ENCODE measurements at regions not wholly inside any gene's neighbourhood (a gene's known extent, or its start where the extent isn't known, plus 50 kb on each side); places are given as distances from the start of the nearest gene placed in this dataset.

DNA sequence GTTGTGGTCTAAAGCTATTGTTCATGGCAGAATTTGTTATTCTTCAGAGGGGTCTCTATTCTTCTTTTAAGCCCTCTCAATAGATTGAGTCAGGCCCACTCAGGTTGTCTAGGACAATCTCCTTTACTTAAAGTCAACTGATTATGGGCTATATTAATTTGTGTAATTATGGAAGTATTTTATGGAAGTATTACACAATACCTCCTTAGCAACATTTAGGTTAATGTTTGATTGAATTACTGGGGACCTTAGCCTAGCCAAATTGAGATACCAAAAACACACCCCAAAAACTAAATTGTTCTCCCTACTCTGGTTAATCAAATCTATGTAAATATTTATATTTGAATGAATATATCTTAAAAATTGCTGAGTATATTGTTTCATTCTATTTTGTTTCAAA, 347.1 kb upstream of the GRIN3A start:
- DNase-seq (ENCODE audit: low read depth), result no peak
- no peaks in the 10 kb centered on the region for H3K36me3 ChIP-seq (ENCODE audit: control insufficient read depth, insufficient read depth, low read length)
- TF ChIP-seq, protein P1, sequence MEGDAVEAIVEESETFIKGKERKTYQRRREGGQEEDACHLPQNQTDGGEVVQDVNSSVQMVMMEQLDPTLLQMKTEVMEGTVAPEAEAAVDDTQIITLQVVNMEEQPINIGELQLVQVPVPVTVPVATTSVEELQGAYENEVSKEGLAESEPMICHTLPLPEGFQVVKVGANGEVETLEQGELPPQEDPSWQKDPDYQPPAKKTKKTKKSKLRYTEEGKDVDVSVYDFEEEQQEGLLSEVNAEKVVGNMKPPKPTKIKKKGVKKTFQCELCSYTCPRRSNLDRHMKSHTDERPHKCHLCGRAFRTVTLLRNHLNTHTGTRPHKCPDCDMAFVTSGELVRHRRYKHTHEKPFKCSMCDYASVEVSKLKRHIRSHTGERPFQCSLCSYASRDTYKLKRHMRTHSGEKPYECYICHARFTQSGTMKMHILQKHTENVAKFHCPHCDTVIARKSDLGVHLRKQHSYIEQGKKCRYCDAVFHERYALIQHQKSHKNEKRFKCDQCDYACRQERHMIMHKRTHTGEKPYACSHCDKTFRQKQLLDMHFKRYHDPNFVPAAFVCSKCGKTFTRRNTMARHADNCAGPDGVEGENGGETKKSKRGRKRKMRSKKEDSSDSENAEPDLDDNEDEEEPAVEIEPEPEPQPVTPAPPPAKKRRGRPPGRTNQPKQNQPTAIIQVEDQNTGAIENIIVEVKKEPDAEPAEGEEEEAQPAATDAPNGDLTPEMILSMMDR (IDR thresholded peaks at IDR 0.05; ENCODE audit: insufficient read depth, low read length, poor library complexity, severe bottlenecking), result no peak
- H3K27me3 ChIP-seq (ENCODE audit: control insufficient read depth, insufficient read depth, low read length), result no peaks in the 10 kb centered on the region
- no peak overlapping the region for H3K4me3 ChIP-seq (ENCODE audit: low read depth, low read length)

DNA sequence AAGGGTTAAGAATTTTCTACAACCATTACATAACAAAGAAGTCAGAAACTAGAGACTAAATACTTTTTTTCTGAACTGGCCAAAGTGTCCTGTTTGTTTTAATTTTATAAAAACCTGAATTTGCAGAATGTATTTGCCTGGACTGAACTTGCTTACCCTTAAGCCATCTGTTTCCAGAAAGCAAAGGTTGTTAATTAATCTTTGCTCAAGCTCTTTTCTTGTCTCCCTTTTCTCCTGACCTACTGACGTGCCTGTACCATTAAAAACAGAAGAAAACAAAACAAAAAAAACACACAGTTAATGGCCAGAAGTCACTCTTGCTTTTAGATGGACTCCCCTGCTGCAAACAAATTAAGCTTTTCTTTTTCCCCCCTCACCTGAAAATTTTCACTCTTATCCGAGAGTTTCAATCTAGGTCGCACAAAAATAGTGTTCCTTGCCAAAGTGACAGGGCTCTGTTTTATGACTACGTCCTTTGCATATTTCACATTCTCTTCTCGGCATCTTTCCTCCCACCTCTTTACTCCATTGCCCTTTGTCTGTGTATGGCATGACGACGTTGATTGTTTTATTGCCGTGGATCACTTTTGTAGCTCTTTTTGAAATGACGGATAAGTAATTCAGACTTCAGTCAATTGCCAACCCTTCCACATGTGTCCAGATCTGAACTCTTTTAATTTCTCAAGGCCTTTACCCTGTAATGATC, 333.8 kb upstream of the GRIN3A start:
- Histone ChIP-seq H3K27me3 (ENCODE audit: control insufficient read depth, insufficient read depth, low read length) (no peaks in the 10 kb centered on the region), H3K4me3 (ENCODE audit: low read depth, low read length) (no peak overlapping the region), H3K36me3 (ENCODE audit: control insufficient read depth, insufficient read depth, low read length) (no peaks in the 10 kb centered on the region)
- TF ChIP-seq, protein P1 (IDR thresholded peaks at IDR 0.05; ENCODE audit: insufficient read depth, low read length, poor library complexity, severe bottlenecking), result no peak
- DNase-seq (ENCODE audit: low read depth), result no peak

DNA sequence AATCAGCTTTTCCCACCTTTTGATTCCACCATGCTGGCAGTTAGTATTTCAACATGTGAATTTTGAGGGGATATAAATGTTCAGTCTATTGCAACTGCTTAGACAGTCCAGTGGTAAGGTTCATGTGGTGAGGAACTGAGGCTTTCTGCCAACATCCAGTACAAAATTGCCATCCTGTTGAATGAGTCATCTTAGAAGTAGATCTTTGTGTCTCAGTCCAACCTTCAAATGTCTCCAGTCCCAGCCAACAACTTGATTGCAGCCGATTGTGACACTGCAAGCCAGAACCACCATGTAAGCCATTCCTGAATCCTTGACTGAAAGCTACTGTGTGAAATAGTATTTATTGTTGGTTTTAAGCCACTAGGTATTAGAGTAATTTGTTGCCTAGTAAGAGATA, 331.5 kb upstream of the GRIN3A start:
- DNase-seq (ENCODE audit: low read depth), result peak; percentile 31

DNA sequence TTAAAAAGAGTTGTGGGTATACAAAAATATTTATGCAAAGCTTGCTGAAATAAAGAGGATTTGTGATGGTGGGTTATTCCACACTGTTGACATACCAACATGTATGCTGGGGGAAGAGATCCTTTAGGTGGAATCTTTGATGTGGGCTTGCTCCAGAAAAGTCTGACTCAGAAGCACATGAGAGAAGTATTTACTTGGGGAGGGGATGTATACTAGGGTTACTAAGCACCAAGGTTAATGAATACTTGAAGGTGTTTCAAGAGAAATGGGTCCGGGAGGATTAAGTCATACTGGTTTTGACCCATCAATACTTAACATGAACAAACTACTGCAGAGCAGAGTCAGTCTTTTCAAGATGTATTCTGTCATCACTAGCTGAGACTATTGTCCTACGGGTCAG, 316.4 kb upstream of the GRIN3A start:
- TF ChIP-seq, protein P1 (IDR thresholded peaks at IDR 0.05; ENCODE audit: insufficient read depth, low read length, poor library complexity, severe bottlenecking), result no peak
- DNase-seq (ENCODE audit: low read depth), result peak; percentile 62
- Histone ChIP-seq H3K27me3 (ENCODE audit: control insufficient read depth, insufficient read depth, low read length) (no peaks in the 10 kb centered on the region), H3K36me3 (ENCODE audit: control insufficient read depth, insufficient read depth, low read length) (no peaks in the 10 kb centered on the region), H3K4me3 (ENCODE audit: low read depth, low read length) (no peak overlapping the region)

More for the DNA sequence above, 331.5 kb upstream of the GRIN3A start:
- TF ChIP-seq, protein P1 (IDR thresholded peaks at IDR 0.05; ENCODE audit: insufficient read depth, low read length, poor library complexity, severe bottlenecking), result no peak
- H3K36me3 ChIP-seq (ENCODE audit: control insufficient read depth, insufficient read depth, low read length), result no peaks in the 10 kb centered on the region
- no peaks in the 10 kb centered on the region for H3K27me3 ChIP-seq (ENCODE audit: control insufficient read depth, insufficient read depth, low read length)
- no peak overlapping the region for H3K4me3 ChIP-seq (ENCODE audit: low read depth, low read length)

DNA sequence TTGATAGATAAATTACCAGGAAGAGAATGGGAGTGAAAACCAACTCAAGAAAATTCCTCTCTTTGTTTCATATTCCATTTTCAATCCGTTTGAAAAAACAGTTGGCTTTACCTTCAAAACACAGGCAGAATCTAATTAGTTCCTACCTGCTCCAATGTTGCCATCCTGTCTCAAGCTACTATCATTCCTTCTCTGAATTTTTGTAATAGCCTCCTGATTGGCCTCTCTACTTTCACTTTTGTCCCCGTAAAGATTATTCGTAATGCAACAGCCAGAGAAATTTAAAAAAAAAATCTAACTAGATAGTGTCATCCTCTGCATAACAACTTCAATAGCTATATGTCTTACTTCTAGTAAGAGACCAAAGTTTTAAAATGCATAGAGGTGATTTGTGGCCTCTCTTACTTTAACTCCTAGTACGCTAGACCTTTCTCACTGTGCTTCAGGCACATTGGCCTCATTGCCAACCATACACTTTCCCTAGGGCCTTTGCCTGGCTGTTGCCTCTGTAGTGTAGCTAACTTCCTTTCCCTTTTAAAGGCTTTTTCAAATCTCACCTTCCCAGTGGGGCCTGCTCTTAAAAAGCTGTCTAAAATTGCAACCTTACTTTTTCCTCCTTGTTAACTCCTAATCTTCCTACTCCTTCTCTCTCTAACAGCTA, 311.3 kb upstream of the GRIN3A start:
- H3K36me3 ChIP-seq (ENCODE audit: control insufficient read depth, insufficient read depth, low read length), result no peaks in the 10 kb centered on the region
- no peak overlapping the region for H3K4me3 ChIP-seq (ENCODE audit: low read depth, low read length)
- DNase-seq (ENCODE audit: low read depth), result no peak
- no peaks in the 10 kb centered on the region for H3K27me3 ChIP-seq (ENCODE audit: control insufficient read depth, insufficient read depth, low read length)
- TF ChIP-seq, protein P1 (IDR thresholded peaks at IDR 0.05; ENCODE audit: insufficient read depth, low read length, poor library complexity, severe bottlenecking), result no peak

Measured in kidney epithelial cell (primary cell).